ENCODE measurements at regions not wholly inside any gene's neighbourhood (a gene's known extent, or its start where the extent isn't known, plus 50 kb on each side); places are given as distances from the start of the nearest gene placed in this dataset.

GRCh38 chr22:48606684-48607307 lies 1220.9 kb downstream of the BRD1 start:
- no peak for ATAC-seq (ENCODE audit: low read depth)
- no peaks in the 10 kb centered on the region for H4K20me1 ChIP-seq (ENCODE audit: control insufficient read depth, insufficient read depth, low read length, poor library complexity, severe bottlenecking)

More at GRCh38 chr22:48606684-48607307, 1220.9 kb downstream of the BRD1 start:
- intact Hi-C loops (cut with micrococcal nuclease), result no loop called here
- ChIA-PET CTCF (no interaction called here), POLR2A (no interaction called here)
- Mint-ChIP-seq H3K4me3 (no peak overlapping the region), H3K27me3 (no peaks in the 10 kb centered on the region), H3K9me3 (ENCODE audit: insufficient read depth) (peaks cover 6% of the 10 kb centered on the region), H3K4me1 (no peaks in the 10 kb centered on the region), H3K27ac (no peak overlapping the region)
- no peak overlapping the region for H3K9ac ChIP-seq (ENCODE audit: low read length)
- no peaks in the 10 kb centered on the region for H3K79me2 ChIP-seq (ENCODE audit: control insufficient read depth, insufficient read depth, low read length)
- H3K4me1 ChIP-seq (ENCODE audit: control insufficient read depth in 2 of 2, insufficient read depth in 2 of 2, low read length in 2 of 2), result no peaks in the 10 kb centered on the region
- no peak overlapping the region for H2AFZ ChIP-seq (ENCODE audit: insufficient read depth, low read depth, low read length, poor library complexity, severe bottlenecking)
- no peak overlapping the region for H3K4me3 ChIP-seq (ENCODE audit: control extremely low read depth in 1 of 5, extremely low read depth in 1 of 5, insufficient read depth in 1 of 5, low read depth in 2 of 5, low read length in 4 of 5)
- 96% methylated on average over 16 of the region's 16 CpGs for WGBS (ENCODE audit: insufficient coverage)
- TF ChIP-seq EZH2 (IDR thresholded peaks at IDR 0.05; ENCODE audit: borderline replicate concordance, insufficient read depth, low read depth, low read length, poor library complexity, severe bottlenecking) (no peak), CTCF (IDR thresholded peaks at IDR 0.05) (no peak)
- no peak overlapping the region for H3K27ac ChIP-seq (ENCODE audit: low read length in 2 of 2)
- H3K4me2 ChIP-seq (replicated peaks; ENCODE audit: low read depth, low read length, poor library complexity, severe bottlenecking), result no peak overlapping the region
- H3K36me3 ChIP-seq (replicated peaks in 1 of 2; ENCODE audit: control extremely low read depth in 1 of 2, control insufficient read depth in 1 of 2, extremely low read depth in 1 of 2, insufficient read depth in 2 of 2, low read length in 1 of 2), result no peaks in the 10 kb centered on the region
- H3K27me3 ChIP-seq (replicated peaks in 1 of 4; ENCODE audit: control extremely low read depth in 1 of 4, control insufficient read depth in 3 of 4, insufficient read depth in 4 of 4, low read length in 3 of 4), result no peaks in the 10 kb centered on the region
- DNase-seq, result no peak
- H3K9me3 ChIP-seq (ENCODE audit: control extremely low read depth in 1 of 3, control insufficient read depth in 2 of 3, insufficient read depth in 1 of 3, low read length in 2 of 3), result peaks cover 0 to 44% (median 0%) of the 10 kb centered on the region in 3 donors
